NB4 (cell line): ENCODE measurements at regions not wholly inside any gene's neighbourhood (a gene's known extent, or its start where the extent isn't known, plus 50 kb on each side); places are given as distances from the start of the nearest gene placed in this dataset.

ENCODE experiments used
- CTCF ChIP-seq: IDR thresholded peaks from one replicate; pipeline ENCODE4 v1.5.1; 2012; ENCODE audit warnings: low read depth, low read length
- MAX ChIP-seq: IDR thresholded peaks from 2 replicates; pipeline ENCODE4 v1.6.1; 2011; ENCODE audit warnings: low read depth, low read length
- MYC ChIP-seq: IDR thresholded peaks from 2 replicates; pipeline ENCODE4 v1.6.1; 2011; ENCODE audit warnings: low read depth, low read length

- no peak for TF ChIP-seq CTCF
- TF ChIP-seq MYC, result no peak
- TF ChIP-seq MAX, result no peak
These were observed 363.5 kb downstream of the MRPL39 start for GRCh38 chr21:25243808-25244207.
